ENCODE measurements at regions not wholly inside any gene's neighbourhood (a gene's known extent, or its start where the extent isn't known, plus 50 kb on each side); places are given as distances from the start of the nearest gene placed in this dataset.

GRCh38 chr1:239008568-239008967 is 377.8 kb upstream of the CHRM3 start:
- intact Hi-C loops (cut with DNase I), result no loop called here
- TF ChIP-seq CTCF (IDR thresholded peaks at IDR 0.05), result no peak
- Histone ChIP-seq H3K9me3 (no peaks in the 10 kb centered on the region), H3K27me3 (no peaks in the 10 kb centered on the region), H3K4me3 (no peak overlapping the region), H3K27ac (no peak overlapping the region), H3K36me3 (no peaks in the 10 kb centered on the region), H3K4me1 (no peaks in the 10 kb centered on the region)
- DNase-seq (no peak), ATAC-seq (no peak)

- intact Hi-C loops (cut with DNase I), result no loop called here
- Histone ChIP-seq H3K27me3 (no peaks in the 10 kb centered on the region), H3K36me3 (no peaks in the 10 kb centered on the region), H3K9me3 (no peaks in the 10 kb centered on the region), H3K4me3 (no peak overlapping the region), H3K27ac (no peak overlapping the region), H3K4me1 (no peaks in the 10 kb centered on the region)
- no peak for DNase-seq
- ATAC-seq, result no peak
- no peak for TF ChIP-seq CTCF (IDR thresholded peaks at IDR 0.05)
Observed at GRCh38 chr1:239006276-239006675, 380.1 kb upstream of the CHRM3 start.

GRCh38 chr1:238999944-239000343 is 386.4 kb upstream of the CHRM3 start:
- no peaks in the 10 kb centered on the region for H3K36me3 ChIP-seq
- no peak for TF ChIP-seq CTCF (IDR thresholded peaks at IDR 0.05)
- H3K27me3 ChIP-seq, result no peaks in the 10 kb centered on the region
- ATAC-seq (no peak), DNase-seq (no peak)
- H3K27ac ChIP-seq, result no peak overlapping the region
- no peaks in the 10 kb centered on the region for H3K9me3 ChIP-seq
- H3K4me3 ChIP-seq, result no peak overlapping the region
- no peaks in the 10 kb centered on the region for H3K4me1 ChIP-seq
- intact Hi-C loops (cut with DNase I), result no loop called here

- DNase-seq (no peak), ATAC-seq (no peak)
- H3K27ac ChIP-seq, result no peak overlapping the region
- intact Hi-C loops (cut with DNase I), result no loop called here
- no peaks in the 10 kb centered on the region for H3K36me3 ChIP-seq
- TF ChIP-seq CTCF (IDR thresholded peaks at IDR 0.05), result no peak
- H3K4me3 ChIP-seq, result no peak overlapping the region
- H3K27me3 ChIP-seq, result no peaks in the 10 kb centered on the region
- H3K9me3 ChIP-seq, result no peaks in the 10 kb centered on the region
- H3K4me1 ChIP-seq, result no peaks in the 10 kb centered on the region
Observed at GRCh38 chr1:238998577-238998976, 387.8 kb upstream of the CHRM3 start.

- Histone ChIP-seq H3K27me3 (no peaks in the 10 kb centered on the region), H3K9me3 (peaks cover 0 to 6% of the 10 kb centered on the region in 2 donors), H3K36me3 (no peaks in the 10 kb centered on the region), H3K27ac (no peak overlapping the region), H3K4me3 (no peak overlapping the region), H3K4me1 (no peaks in the 10 kb centered on the region)
- ATAC-seq (no peak), DNase-seq (no peak)
- no peak for TF ChIP-seq CTCF (IDR thresholded peaks at IDR 0.05)
- intact Hi-C loops (cut with DNase I), result no loop called here
Observed at GRCh38 chr1:238991765-238992495, 394.4 kb upstream of the CHRM3 start.
